ENCODE measurements at regions not wholly inside any gene's neighbourhood (a gene's known extent, or its start where the extent isn't known, plus 50 kb on each side); places are given as distances from the start of the nearest gene placed in this dataset.

- intact Hi-C loops (cut with micrococcal nuclease): no loop called here
- 0% methylated on average over 2 of the region's 2 CpGs for WGBS (ENCODE audit: insufficient coverage, low coverage, missing lambda C conversion rate)
- POLR2A ChIA-PET: no interaction called here
- CTCF ChIA-PET (ENCODE audit: low intra/inter-chr PET ratio): no interaction called here
- no peak overlapping the region for H3K4me3 ChIP-seq
- no peak overlapping the region for H2AFZ ChIP-seq (ENCODE audit: low read depth, low read length)
- H3K4me2 ChIP-seq (ENCODE audit: insufficient read depth, low read length): no peak overlapping the region
- FAIRE-seq: no peak
- no peaks in the 10 kb centered on the region for H3K4me1 ChIP-seq (replicated peaks in 1 of 2; ENCODE audit: control insufficient read depth in 2 of 2, insufficient read depth in 2 of 2, low read length in 2 of 2)
- no peaks in the 10 kb centered on the region for H4K20me1 ChIP-seq (replicated peaks; ENCODE audit: control insufficient read depth, insufficient read depth, low read length)
- no peak overlapping the region for H3K9ac ChIP-seq (ENCODE audit: insufficient read depth in 1 of 2, low read depth in 2 of 2, low read length in 2 of 2)
- in situ Hi-C loops (cut with MboI): no loop called here
- no peak for DNase-seq (ENCODE audit: extremely low read depth in 1 of 4, low spot score in 3 of 4)
- no peaks in the 10 kb centered on the region; a peak in 1 of 5 replicates for H3K27me3 ChIP-seq (ENCODE audit: control insufficient read depth in 2 of 2, insufficient read depth in 2 of 2, low read length in 2 of 2)
- no TSS peak for BruUV-seq (replicated peaks)
- H3K36me3 ChIP-seq (ENCODE audit: control insufficient read depth, insufficient read depth, low read length): no peaks in the 10 kb centered on the region
- no peaks in the 10 kb centered on the region for H3K9me1 ChIP-seq (ENCODE audit: control insufficient read depth, insufficient read depth, low read length)
- no peak for ATAC-seq
- no peaks in the 10 kb centered on the region for H3K9me3 ChIP-seq (replicated peaks; ENCODE audit: control insufficient read depth, insufficient read depth, low read depth, low read length)
- TF ChIP-seq, protein P1, sequence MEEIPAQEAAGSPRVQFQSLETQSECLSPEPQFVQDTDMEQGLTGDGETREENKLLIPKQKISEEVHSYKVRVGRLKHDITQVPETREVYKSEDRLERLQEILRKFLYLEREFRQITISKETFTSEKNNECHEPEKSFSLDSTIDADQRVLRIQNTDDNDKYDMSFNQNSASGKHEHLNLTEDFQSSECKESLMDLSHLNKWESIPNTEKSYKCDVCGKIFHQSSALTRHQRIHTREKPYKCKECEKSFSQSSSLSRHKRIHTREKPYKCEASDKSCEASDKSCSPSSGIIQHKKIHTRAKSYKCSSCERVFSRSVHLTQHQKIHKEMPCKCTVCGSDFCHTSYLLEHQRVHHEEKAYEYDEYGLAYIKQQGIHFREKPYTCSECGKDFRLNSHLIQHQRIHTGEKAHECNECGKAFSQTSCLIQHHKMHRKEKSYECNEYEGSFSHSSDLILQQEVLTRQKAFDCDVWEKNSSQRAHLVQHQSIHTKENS (CRISPR knock-in tag; IDR thresholded peaks at IDR 0.05): no peak
- TF ChIP-seq RBM22 (IDR thresholded peaks at IDR 0.05; ENCODE audit: low read depth, low read length, poor library complexity, severe bottlenecking): no peak
- no peak for TF ChIP-seq FOS (IDR thresholded peaks at IDR 0.05; ENCODE audit: extremely low read depth, insufficient read length)
- no peak for TF ChIP-seq JUN (IDR thresholded peaks at IDR 0.05; ENCODE audit: borderline replicate concordance, low read depth, low read length)
- no peak for TF ChIP-seq JUN (CRISPR knock-in tag; IDR thresholded peaks at IDR 0.05; ENCODE audit: borderline replicate concordance)
- no peak for TF ChIP-seq ZNF766 (CRISPR knock-in tag; conservative IDR thresholded peaks at IDR 0.05)
- no peak for TF ChIP-seq NFIC (IDR thresholded peaks at IDR 0.05)
- no peak overlapping the region for H3K27ac ChIP-seq (ENCODE audit: extremely low read depth, low read depth, low read length)
- H3K79me2 ChIP-seq (ENCODE audit: control insufficient read depth, insufficient read depth, low read length): no peaks in the 10 kb centered on the region
Observed at GRCh38 chr16:26658486-26658885, 408.2 kb upstream of the C16orf82 start.
